Fibroblast of skin of left biceps (primary cell): ENCODE measurements at regions not wholly inside any gene's neighbourhood (a gene's known extent, or its start where the extent isn't known, plus 50 kb on each side); places are given as distances from the start of the nearest gene placed in this dataset.

ENCODE experiments used
- DNase-seq, 2 experiments: peaks; one replicate each; pipeline ENCODE4 v3.0.0-alpha.2; 2013; ENCODE audit warnings: low read depth in 2 of 2

GRCh38 chr13:111394211-111394922 lies 73.9 kb downstream of the TEX29 start:
- no peak for DNase-seq

GRCh38 chr13:111395511-111396393 lies 75.3 kb downstream of the TEX29 start:
- no peak for DNase-seq

GRCh38 chr13:111396457-111396856 lies 76.0 kb downstream of the TEX29 start:
- no peak for DNase-seq

- DNase-seq, result no peak
Observed at GRCh38 chr13:111397202-111397880, 76.9 kb downstream of the TEX29 start.

- no peak for DNase-seq
Observed at GRCh38 chr13:111398196-111398595, 77.8 kb downstream of the TEX29 start.

- DNase-seq, result no peak
Observed at GRCh38 chr13:111398715-111399299, 78.4 kb downstream of the TEX29 start.

GRCh38 chr13:111399334-111399733 lies 78.9 kb downstream of the TEX29 start:
- no peak for DNase-seq

- DNase-seq, result no peak
Observed at GRCh38 chr13:111399776-111400538, 79.5 kb downstream of the TEX29 start.

GRCh38 chr13:111401151-111401550 lies 80.7 kb downstream of the TEX29 start:
- DNase-seq, result no peak

GRCh38 chr13:111401755-111402154 lies 81.3 kb downstream of the TEX29 start:
- DNase-seq, result no peak

- no peak for DNase-seq
Observed at GRCh38 chr13:111402441-111402840, 82.0 kb downstream of the TEX29 start.

GRCh38 chr13:111403266-111403665 lies 82.8 kb downstream of the TEX29 start:
- no peak for DNase-seq

- no peak for DNase-seq
Observed at GRCh38 chr13:111404746-111405145, 84.3 kb downstream of the TEX29 start.

- no peak for DNase-seq
Observed at GRCh38 chr13:111406636-111407035, 86.2 kb downstream of the TEX29 start.

- no peak for DNase-seq
Observed at GRCh38 chr13:111407381-111408131, 87.1 kb downstream of the TEX29 start.

GRCh38 chr13:111409413-111409812 lies 89.0 kb downstream of the TEX29 start:
- no peak for DNase-seq

- no peak for DNase-seq
Observed at GRCh38 chr13:111410232-111411021, 90.0 kb downstream of the TEX29 start.

GRCh38 chr13:111411151-111411858 lies 90.9 kb downstream of the TEX29 start:
- DNase-seq, result no peak
